GM18511 (cell line): ENCODE measurements at regions not wholly inside any gene's neighbourhood (a gene's known extent, or its start where the extent isn't known, plus 50 kb on each side); places are given as distances from the start of the nearest gene placed in this dataset.
"Not testable (repeated sequence)": the region's sequence is repeated elsewhere in the genome, so short reads cannot be mapped to it uniquely, and the experiment has no call there.

Experiments
- ATAC-seq: cut with Tn5 transposase; IDR thresholded peaks from one replicate; pipeline ENCODE4 v1.9.1; 2021; ENCODE audit warnings: mild to moderate bottlenecking, moderate library complexity; ENCODE audit not compliant: unreplicated experiment

GRCh38 chr3:171979081-171979480 lies 60.3 kb upstream of the FNDC3B start:
- ATAC-seq, result no peak

- ATAC-seq, result peak; percentile 75
Observed at GRCh38 chr3:171980578-171981270, 58.7 kb upstream of the FNDC3B start.

- ATAC-seq, result no peak
Observed at GRCh38 chr3:171981271-171981605, 58.1 kb upstream of the FNDC3B start.

GRCh38 chr3:171982828-171983227 lies 56.5 kb upstream of the FNDC3B start:
- ATAC-seq, result no peak

GRCh38 chr3:171983685-171984084 lies 55.7 kb upstream of the FNDC3B start:
- not testable (repeated sequence) for ATAC-seq

GRCh38 chr3:171984883-171985282 lies 54.5 kb upstream of the FNDC3B start:
- ATAC-seq, result no peak

GRCh38 chr3:171986176-171986575 lies 53.2 kb upstream of the FNDC3B start:
- ATAC-seq, result no peak

GRCh38 chr3:171986757-171987518 lies 52.4 kb upstream of the FNDC3B start:
- ATAC-seq, result no peak
